Lower leg skin (tissue), 4 donors: ENCODE measurements at regions not wholly inside any gene's neighbourhood (a gene's known extent, or its start where the extent isn't known, plus 50 kb on each side); places are given as distances from the start of the nearest gene placed in this dataset.

ENCODE experiments used
- DNase-seq, 2 donors: peaks; one replicate each; pipeline ENCODE4 v3.0.0-alpha.2; 2019; ENCODE audit warnings: low spot score in 2 of 2
- H3K4me3 ChIP-seq: fragments of 200-600 bp; sonication (generic); 2 replicates; pipeline ENCODE4 v1.5.1; 2017; ENCODE audit warnings: mild to moderate bottlenecking, low read depth; ENCODE audit not compliant: poor library complexity, severe bottlenecking
- CTCF ChIP-seq, 3 donors: fragments of 450-650 bp; IDR thresholded peaks; one replicate each; pipeline ENCODE4 v1.5.1; 2016; ENCODE audit warnings: antibody characterized with exemption in 3 of 3, mild to moderate bottlenecking in 3 of 3, moderate library complexity in 2 of 3
- POLR2A ChIP-seq, 2 donors: fragments of 450-650 bp; IDR thresholded peaks; one replicate each; pipeline ENCODE4 v1.6.1; 2016 to 2017; ENCODE audit warnings: antibody characterized with exemption in 2 of 2, mild to moderate bottlenecking in 1 of 2, moderate library complexity in 1 of 2
- WGBS, 2 donors: methylation state at CpG; one replicate each; pipeline ENCODE4 v1.1.5; 2018; 5-methylcytosine and 5-hydroxymethylcytosine counted together
- intact Hi-C: fragments of 100-400 bp; cut with DNase I; formaldehyde crosslinking; loops from one replicate; pipeline ENCODE4 v1.15.0; 2023; ENCODE audit warnings: low total_unique reads

- TF ChIP-seq POLR2A (IDR thresholded peaks at IDR 0.05) (no peak), CTCF (IDR thresholded peaks at IDR 0.05) (no peak)
- intact Hi-C loops = no loop called here
Observed at GRCh38 chr3:182668541-182668940, 124.8 kb upstream of the ATP11B start.

GRCh38 chr3:182668974-182669373 is 124.3 kb upstream of the ATP11B start:
- TF ChIP-seq CTCF (IDR thresholded peaks at IDR 0.05) = no peak
- no peak overlapping the region for H3K4me3 ChIP-seq
- DNase-seq = no peak
- intact Hi-C loops = no loop called here

More at GRCh38 chr3:182668541-182668940, 124.8 kb upstream of the ATP11B start:
- no peak for DNase-seq
- no peak overlapping the region for H3K4me3 ChIP-seq
- 49 to 54% methylated on average over 3 of the region's 3 CpGs for WGBS, 2 donors

- no peak overlapping the region for H3K4me3 ChIP-seq
- intact Hi-C loops = no loop called here
- no peak for DNase-seq
- TF ChIP-seq POLR2A (IDR thresholded peaks at IDR 0.05) (no peak), CTCF (IDR thresholded peaks at IDR 0.05) (no peak)
- WGBS, 2 donors = 60 to 68% methylated on average over 2 of the region's 2 CpGs
Observed at GRCh38 chr3:182671541-182671940, 121.8 kb upstream of the ATP11B start.

- TF ChIP-seq POLR2A (IDR thresholded peaks at IDR 0.05) = no peak
- no peak for TF ChIP-seq CTCF (IDR thresholded peaks at IDR 0.05)
- no peak for DNase-seq
- 48 to 63% methylated on average over 5 of the region's 5 CpGs for WGBS, 2 donors
- intact Hi-C loops = no loop called here
- no peak overlapping the region for H3K4me3 ChIP-seq
Observed at GRCh38 chr3:182671942-182672341, 121.4 kb upstream of the ATP11B start.

GRCh38 chr3:182673336-182673735 is 120.0 kb upstream of the ATP11B start:
- intact Hi-C loops = no loop called here
- WGBS, 2 donors = 44 to 55% methylated on average over 3 of the region's 3 CpGs
- no peak for DNase-seq
- TF ChIP-seq POLR2A (IDR thresholded peaks at IDR 0.05) (no peak), CTCF (IDR thresholded peaks at IDR 0.05) (no peak)
- no peak overlapping the region for H3K4me3 ChIP-seq
